Ovary (tissue), 1 donor: ENCODE measurements at regions not wholly inside any gene's neighbourhood (a gene's known extent, or its start where the extent isn't known, plus 50 kb on each side); places are given as distances from the start of the nearest gene placed in this dataset.

Source experiments
- EP300 ChIP-seq: sonication (generic); formaldehyde crosslinking; IDR thresholded peaks from one replicate; pipeline ENCODE4 v1.6.1; 2017; ENCODE audit warnings: antibody characterized with exemption
- POLR2A ChIP-seq: fragments of 450-650 bp; IDR thresholded peaks from one replicate; pipeline ENCODE4 v1.6.1; 2017; ENCODE audit warnings: antibody characterized with exemption, mild to moderate bottlenecking, moderate library complexity

DNA sequence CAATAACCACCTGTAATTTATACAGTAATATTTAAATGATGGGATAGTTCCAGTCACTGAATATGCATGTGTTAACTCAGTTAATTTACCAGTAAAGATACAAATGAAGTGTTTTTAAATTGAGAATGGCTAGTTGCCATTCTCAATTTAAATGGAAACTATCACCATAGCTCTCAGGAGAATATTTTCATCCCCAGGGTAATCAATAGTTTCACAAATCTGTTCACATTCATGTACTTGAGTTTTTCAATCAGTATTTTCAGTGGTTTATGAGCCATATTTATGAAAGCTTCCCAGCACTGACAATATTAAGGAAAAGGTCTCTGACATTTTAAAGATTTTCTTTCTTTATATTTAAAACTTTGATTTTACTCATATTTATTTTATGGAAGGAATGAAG, 439.3 kb downstream of the MAT2B start:
- TF ChIP-seq POLR2A (no peak), EP300 (no peak)
